Ovary (tissue), 3 donors: ENCODE measurements at regions not wholly inside any gene's neighbourhood (a gene's known extent, or its start where the extent isn't known, plus 50 kb on each side); places are given as distances from the start of the nearest gene placed in this dataset.

Experiments
- EP300 ChIP-seq: sonication (generic); formaldehyde crosslinking; IDR thresholded peaks from one replicate; pipeline ENCODE4 v1.6.1; 2017; ENCODE audit warnings: antibody characterized with exemption
- POLR2A ChIP-seq: fragments of 450-650 bp; IDR thresholded peaks from one replicate; pipeline ENCODE4 v1.6.1; 2017; ENCODE audit warnings: antibody characterized with exemption, mild to moderate bottlenecking, moderate library complexity
- TF ChIP-seq, protein P1 (sequence below), 3 donors: fragments of 450-650 bp in 2 of 3; fragments of 200-600 bp in 1 of 3; IDR thresholded peaks; one replicate each; pipeline versions ENCODE4 v1.5.1 to v1.8.0; 2016 to 2022; ENCODE audit warnings: antibody characterized with exemption in 3 of 3, mild to moderate bottlenecking in 1 of 3
- donor health status: DM: no; HTN: no; CAD: no.

DNA sequence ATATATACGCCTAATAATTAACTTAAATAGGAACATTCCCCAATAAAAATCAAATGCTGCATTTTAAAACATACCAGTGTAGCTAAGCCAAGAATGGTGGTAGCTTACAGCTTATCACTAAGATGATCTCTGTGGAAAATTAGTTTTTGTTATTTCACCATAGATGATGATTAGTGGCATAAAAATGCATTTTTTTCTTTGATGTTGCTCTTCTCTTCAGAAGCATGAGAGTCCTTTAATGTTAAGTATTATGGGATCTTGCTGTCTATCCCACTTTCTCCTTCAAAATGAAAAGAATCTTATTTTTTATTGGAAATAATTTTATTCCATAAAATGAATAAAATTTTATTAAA is 731.0 kb downstream of the SLITRK1 start:
- TF ChIP-seq, protein P1, sequence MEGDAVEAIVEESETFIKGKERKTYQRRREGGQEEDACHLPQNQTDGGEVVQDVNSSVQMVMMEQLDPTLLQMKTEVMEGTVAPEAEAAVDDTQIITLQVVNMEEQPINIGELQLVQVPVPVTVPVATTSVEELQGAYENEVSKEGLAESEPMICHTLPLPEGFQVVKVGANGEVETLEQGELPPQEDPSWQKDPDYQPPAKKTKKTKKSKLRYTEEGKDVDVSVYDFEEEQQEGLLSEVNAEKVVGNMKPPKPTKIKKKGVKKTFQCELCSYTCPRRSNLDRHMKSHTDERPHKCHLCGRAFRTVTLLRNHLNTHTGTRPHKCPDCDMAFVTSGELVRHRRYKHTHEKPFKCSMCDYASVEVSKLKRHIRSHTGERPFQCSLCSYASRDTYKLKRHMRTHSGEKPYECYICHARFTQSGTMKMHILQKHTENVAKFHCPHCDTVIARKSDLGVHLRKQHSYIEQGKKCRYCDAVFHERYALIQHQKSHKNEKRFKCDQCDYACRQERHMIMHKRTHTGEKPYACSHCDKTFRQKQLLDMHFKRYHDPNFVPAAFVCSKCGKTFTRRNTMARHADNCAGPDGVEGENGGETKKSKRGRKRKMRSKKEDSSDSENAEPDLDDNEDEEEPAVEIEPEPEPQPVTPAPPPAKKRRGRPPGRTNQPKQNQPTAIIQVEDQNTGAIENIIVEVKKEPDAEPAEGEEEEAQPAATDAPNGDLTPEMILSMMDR (IDR thresholded peaks at IDR 0.05) = no peak
- TF ChIP-seq POLR2A = no peak
- TF ChIP-seq EP300 = no peak
